ENCODE measurements at regions not wholly inside any gene's neighbourhood (a gene's known extent, or its start where the extent isn't known, plus 50 kb on each side); places are given as distances from the start of the nearest gene placed in this dataset.

DNA sequence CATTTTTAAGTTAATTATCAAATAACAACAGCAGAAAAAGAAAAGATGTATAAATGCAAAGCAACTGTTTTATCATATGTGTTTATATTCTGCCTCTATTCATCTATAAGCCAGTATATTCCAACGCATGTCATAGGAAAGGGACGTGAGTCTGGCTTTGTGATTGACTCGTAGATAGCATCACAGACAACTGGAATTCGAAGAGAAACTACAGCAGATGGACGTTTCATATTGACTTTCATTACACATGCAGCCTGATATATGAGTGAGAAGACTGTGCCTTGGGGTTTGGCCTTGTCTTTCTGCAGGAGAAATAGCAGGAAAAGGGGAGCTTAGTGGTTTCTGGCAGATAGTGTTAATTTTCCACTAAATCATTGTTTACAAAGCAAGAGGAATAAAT is 1111.9 kb downstream of the MAT2B start:
- Mint-ChIP-seq H3K27me3 (ENCODE audit: low read depth) (no peaks in the 10 kb centered on the region), H3K4me1 (ENCODE audit: low read depth) (no peaks in the 10 kb centered on the region), H3K9me3 (ENCODE audit: insufficient read depth) (no peaks in the 10 kb centered on the region), H3K4me3 (no peak overlapping the region), H3K36me3 (ENCODE audit: low read depth) (no peaks in the 10 kb centered on the region), H3K27ac (no peak overlapping the region)
- POLR2A ChIA-PET: no interaction called here
- CTCF ChIA-PET: no interaction called here
- no peak for ATAC-seq
- no peak for DNase-seq

DNA sequence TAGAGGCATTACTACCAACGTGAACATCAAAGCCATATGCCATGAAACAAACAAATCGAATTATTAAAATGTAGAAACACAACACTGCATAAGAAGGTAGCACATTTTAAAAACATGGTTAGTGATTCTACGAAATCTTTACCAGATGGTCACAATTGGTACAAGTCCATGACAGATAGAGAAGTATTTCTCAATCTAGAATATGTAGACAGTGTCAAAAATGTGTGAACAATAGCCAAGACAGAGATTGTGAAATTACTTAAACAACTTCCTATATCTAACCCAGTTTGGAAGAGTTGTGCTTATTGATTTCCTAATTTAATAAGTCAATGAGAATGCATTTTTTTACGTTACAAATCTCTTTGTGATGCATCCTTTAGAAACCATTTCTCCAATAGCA is 1121.6 kb downstream of the MAT2B start:
- Mint-ChIP-seq H3K27me3 (ENCODE audit: low read depth) (no peaks in the 10 kb centered on the region), H3K9me3 (ENCODE audit: insufficient read depth) (no peaks in the 10 kb centered on the region), H3K4me3 (no peak overlapping the region), H3K27ac (no peak overlapping the region), H3K36me3 (ENCODE audit: low read depth) (no peaks in the 10 kb centered on the region), H3K4me1 (ENCODE audit: low read depth) (no peaks in the 10 kb centered on the region)
- ATAC-seq: no peak
- ChIA-PET POLR2A (no interaction called here), CTCF (no interaction called here)
- DNase-seq: no peak

DNA sequence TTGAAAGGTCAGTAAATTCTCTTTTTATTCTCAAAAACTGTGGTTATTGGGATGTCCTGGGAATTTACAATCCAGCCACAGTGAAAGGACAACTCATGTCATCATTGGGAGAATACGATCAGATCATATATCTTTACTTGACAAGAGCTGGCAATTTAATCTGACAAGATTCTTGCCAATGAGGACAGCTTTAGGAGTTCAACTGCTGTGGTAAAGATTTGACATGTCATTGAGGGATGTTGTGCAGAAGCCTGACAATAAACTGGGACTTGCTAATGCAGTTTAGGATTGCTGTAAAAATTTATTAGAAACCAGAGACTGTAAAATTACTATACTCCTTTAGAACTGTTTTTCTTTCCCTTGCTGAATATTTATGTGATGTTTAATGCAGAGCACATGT is 1131.0 kb downstream of the MAT2B start:
- POLR2A ChIA-PET: no interaction called here
- no peak overlapping the region for H3K27ac Mint-ChIP-seq

DNA sequence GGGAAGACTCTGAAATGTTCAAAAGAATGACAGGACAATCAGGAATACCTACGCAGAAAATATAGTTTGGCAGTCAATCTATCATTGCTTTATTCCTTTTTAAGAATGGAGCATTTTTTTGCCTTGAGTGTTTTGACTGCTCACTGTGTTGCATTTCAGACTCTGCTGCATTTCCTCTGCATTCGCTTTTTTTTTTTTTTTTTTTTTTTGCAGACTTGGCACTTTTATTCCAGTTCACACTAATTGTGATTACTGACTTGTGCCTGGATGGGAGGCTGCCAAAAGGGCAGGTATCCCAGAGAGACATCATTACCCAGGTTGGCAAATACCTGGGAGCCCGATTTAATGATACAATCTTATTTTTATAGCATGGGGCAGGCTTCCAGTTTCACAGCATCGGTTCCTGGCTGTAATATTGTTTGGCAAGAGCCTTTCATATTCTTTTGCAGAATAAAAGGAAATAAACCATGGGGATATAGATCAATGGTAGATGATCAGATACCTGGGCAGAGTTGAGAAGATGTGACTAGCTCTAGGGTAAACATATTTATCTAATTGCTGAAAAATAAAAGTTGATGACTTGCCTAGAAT is 1132.6 kb downstream of the MAT2B start:
- Mint-ChIP-seq H3K27me3 (ENCODE audit: low read depth) (no peaks in the 10 kb centered on the region), H3K36me3 (ENCODE audit: low read depth) (no peaks in the 10 kb centered on the region), H3K4me3 (no peak overlapping the region), H3K4me1 (ENCODE audit: low read depth) (no peaks in the 10 kb centered on the region), H3K27ac (no peak overlapping the region), H3K9me3 (ENCODE audit: insufficient read depth) (peaks cover 4% of the 10 kb centered on the region)
- no peak for DNase-seq
- CTCF ChIA-PET: no interaction called here
- no peak for ATAC-seq
- POLR2A ChIA-PET: no interaction called here

More for the DNA sequence above, 1131.0 kb downstream of the MAT2B start:
- no peaks in the 10 kb centered on the region for H3K4me1 Mint-ChIP-seq (ENCODE audit: low read depth)
- CTCF ChIA-PET: no interaction called here
- H3K9me3 Mint-ChIP-seq (ENCODE audit: insufficient read depth): no peaks in the 10 kb centered on the region
- H3K36me3 Mint-ChIP-seq (ENCODE audit: low read depth): no peaks in the 10 kb centered on the region
- no peaks in the 10 kb centered on the region for H3K27me3 Mint-ChIP-seq (ENCODE audit: low read depth)
- no peak for ATAC-seq
- H3K4me3 Mint-ChIP-seq: no peak overlapping the region
- no peak for DNase-seq

DNA sequence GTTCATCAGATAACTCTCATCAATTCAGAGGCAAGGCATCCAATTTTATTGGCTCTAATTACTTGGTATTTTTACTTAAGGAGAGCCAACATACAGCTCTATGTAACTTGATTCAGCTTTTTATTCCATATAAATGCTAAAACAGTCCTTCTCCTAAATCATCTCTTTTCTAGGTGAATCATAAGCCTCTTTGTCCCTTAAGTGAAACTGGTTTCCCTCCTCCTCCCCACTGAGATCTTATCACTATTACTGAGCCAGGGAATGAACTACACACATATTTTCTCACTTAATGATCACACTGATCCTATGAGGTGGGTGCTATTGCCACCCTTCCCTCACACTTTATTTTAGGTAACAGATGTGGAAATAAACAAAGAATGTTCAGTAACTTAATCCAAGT is 1143.8 kb downstream of the MAT2B start:
- Mint-ChIP-seq H3K27ac (no peak overlapping the region), H3K27me3 (ENCODE audit: low read depth) (no peaks in the 10 kb centered on the region), H3K36me3 (ENCODE audit: low read depth) (no peaks in the 10 kb centered on the region), H3K9me3 (ENCODE audit: insufficient read depth) (peaks cover 7% of the 10 kb centered on the region), H3K4me3 (no peak overlapping the region), H3K4me1 (ENCODE audit: low read depth) (no peaks in the 10 kb centered on the region)
- CTCF ChIA-PET: no interaction called here
- ATAC-seq (no peak), DNase-seq (no peak)
- POLR2A ChIA-PET: no interaction called here

DNA sequence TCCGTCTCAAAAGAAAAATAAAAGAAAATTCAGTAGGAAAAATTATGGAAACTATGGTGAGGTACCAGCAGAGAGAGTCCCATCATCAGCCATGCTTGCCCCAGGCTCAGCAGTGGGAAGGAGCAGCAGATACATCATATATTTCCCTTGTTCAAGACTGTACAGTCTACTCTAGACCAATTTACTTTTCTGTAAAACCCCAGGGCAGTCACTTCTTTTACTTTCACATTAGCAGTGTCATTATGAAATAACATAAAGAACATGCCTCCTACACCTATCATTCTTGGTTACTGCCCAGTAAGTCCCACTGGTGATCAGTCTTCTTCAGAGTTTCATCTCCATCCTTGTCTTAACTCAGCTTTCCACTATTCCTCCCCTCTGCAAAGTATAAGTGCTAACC is 1145.0 kb downstream of the MAT2B start:
- H3K9me3 Mint-ChIP-seq (ENCODE audit: insufficient read depth): peaks cover 7% of the 10 kb centered on the region
- no peaks in the 10 kb centered on the region for H3K36me3 Mint-ChIP-seq (ENCODE audit: low read depth)
- H3K27me3 Mint-ChIP-seq (ENCODE audit: low read depth): no peaks in the 10 kb centered on the region
- DNase-seq (no peak), ATAC-seq (no peak)
- CTCF ChIA-PET: no interaction called here
- H3K4me1 Mint-ChIP-seq (ENCODE audit: low read depth): no peaks in the 10 kb centered on the region
- POLR2A ChIA-PET: no interaction called here
- H3K27ac Mint-ChIP-seq: no peak overlapping the region
- H3K4me3 Mint-ChIP-seq: no peak overlapping the region

DNA sequence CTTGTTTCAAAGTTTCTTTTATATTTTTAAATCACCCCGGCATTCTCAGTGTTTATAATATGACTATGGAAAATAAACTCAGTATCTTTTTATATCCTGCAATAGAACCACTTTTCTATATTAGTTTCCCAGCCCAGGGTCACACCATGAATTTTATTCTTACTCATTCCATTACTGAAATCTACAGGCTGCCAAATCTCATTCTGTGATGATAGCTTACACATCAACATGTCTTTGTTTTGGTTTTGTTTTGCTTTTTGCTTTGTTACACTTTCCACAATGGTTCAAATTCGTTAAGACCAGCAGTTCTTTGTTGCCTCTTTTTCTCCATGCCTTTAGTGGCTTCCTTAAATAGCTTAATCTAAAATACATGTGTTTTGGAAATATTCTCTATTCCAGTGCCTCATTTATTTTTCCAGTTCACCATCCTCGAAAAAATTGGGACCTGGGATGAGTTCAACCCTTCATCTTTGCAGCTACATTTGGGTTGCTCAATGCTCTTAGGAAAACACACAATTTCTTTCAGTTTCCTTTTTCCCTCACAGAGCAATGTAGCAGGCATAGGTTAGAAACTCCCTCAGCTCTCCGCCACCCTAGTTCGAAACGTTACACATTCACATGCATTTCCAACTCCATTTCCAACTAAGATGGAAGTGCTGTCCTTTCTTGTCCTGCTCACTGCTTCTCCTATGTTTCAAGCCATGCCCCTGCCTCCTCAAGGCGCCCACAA is 1146.3 kb downstream of the MAT2B start:
- no peak overlapping the region for H3K27ac Mint-ChIP-seq
- ChIA-PET CTCF (no interaction called here), POLR2A (no interaction called here)
- H3K4me3 Mint-ChIP-seq: no peak overlapping the region
- no peaks in the 10 kb centered on the region for H3K4me1 Mint-ChIP-seq (ENCODE audit: low read depth)
- peaks cover 7% of the 10 kb centered on the region for H3K9me3 Mint-ChIP-seq (ENCODE audit: insufficient read depth)
- H3K27me3 Mint-ChIP-seq (ENCODE audit: low read depth): no peaks in the 10 kb centered on the region
- DNase-seq: no peak
- ATAC-seq: no peak
- H3K36me3 Mint-ChIP-seq (ENCODE audit: low read depth): no peaks in the 10 kb centered on the region

DNA sequence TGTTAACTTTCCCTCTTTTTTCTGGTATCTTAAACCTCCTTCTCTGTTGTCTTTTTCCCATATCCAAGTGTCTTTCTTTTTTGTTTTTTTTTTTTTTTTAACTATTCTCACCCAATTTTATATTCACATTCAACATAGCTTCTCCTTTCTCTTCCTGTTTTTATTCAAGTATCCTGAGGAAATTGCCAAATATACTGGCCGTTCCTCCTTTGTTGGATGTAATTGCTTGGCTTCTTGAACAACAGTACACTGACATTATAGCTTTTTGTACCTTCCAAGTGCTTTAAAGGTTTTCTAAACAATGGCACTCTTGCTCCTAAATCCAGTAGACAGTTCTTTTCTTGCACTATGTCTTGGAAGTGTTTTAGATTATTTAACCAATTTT is 1146.8 kb downstream of the MAT2B start:
- Mint-ChIP-seq H3K4me3 (no peak overlapping the region), H3K27me3 (ENCODE audit: low read depth) (no peaks in the 10 kb centered on the region), H3K36me3 (ENCODE audit: low read depth) (no peaks in the 10 kb centered on the region), H3K27ac (no peak overlapping the region), H3K4me1 (ENCODE audit: low read depth) (no peaks in the 10 kb centered on the region), H3K9me3 (ENCODE audit: insufficient read depth) (peaks cover 7% of the 10 kb centered on the region)
- POLR2A ChIA-PET: no interaction called here
- CTCF ChIA-PET: no interaction called here
- DNase-seq: no peak
- no peak for ATAC-seq

DNA sequence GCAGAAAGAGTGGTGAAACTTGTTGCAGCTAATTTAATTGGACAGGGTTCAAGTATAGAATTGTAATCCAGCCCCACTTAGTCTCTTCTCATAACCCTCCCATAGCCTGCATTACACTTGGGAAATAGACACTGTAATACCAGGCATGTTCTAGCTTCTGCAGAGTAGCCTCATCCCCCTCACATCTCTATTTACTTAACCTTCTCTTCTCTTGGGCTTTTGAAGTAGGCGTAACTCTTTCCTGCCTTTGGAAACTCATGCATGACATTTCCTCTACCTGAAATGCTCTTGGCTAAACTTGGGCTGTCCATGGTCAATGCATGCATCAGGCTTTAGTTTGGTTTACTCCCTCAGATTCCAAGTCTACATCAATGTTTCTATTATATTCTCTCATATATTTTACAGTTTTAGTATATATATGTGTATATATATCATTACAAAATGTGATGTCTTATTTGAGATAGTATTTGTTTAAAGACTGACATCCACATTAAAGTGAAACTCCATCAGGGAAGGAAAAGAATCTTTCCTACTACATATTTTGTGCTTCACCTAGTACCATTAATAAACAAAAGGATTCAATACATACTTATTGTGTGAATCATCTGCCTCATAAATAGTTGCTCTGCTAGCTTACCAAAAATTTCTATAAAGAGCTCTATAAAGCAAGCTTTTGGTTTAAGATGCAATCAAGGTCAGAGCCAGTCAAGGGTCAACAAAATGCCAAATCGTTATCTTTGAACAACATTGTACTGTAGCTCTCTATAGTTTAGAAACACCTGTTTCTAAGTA is 1158.0 kb downstream of the MAT2B start:
- no peaks in the 10 kb centered on the region for H3K27me3 Mint-ChIP-seq (ENCODE audit: low read depth)
- H3K4me1 Mint-ChIP-seq (ENCODE audit: low read depth): no peaks in the 10 kb centered on the region
- DNase-seq: no peak
- POLR2A ChIA-PET: no interaction called here
- no peak overlapping the region for H3K4me3 Mint-ChIP-seq
- CTCF ChIA-PET: no interaction called here
- no peaks in the 10 kb centered on the region for H3K9me3 Mint-ChIP-seq (ENCODE audit: insufficient read depth)
- H3K36me3 Mint-ChIP-seq (ENCODE audit: low read depth): no peaks in the 10 kb centered on the region
- no peak for ATAC-seq
- no peak overlapping the region for H3K27ac Mint-ChIP-seq

DNA sequence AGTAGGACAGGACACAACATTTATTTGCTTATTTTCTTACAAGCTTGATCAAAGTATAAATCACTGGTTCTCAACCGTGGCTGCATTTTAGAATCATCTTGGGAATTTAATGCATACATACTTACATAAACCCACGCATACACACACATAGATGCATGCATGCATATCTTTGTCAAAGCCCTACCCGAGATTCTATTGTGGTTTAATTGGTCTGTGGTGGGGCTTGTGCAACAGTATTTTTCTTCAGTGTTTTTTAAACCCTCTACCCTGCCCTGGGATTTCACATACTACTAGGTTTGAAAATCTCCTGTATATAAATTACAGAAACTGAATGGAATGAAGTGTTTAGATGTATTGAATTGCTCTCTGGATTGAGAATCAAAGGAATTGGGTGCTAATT is 1166.2 kb downstream of the MAT2B start:
- H3K36me3 Mint-ChIP-seq (ENCODE audit: low read depth): no peaks in the 10 kb centered on the region
- ATAC-seq: no peak
- no peak for DNase-seq
- H3K4me3 Mint-ChIP-seq: no peak overlapping the region
- H3K27ac Mint-ChIP-seq: no peak overlapping the region
- H3K9me3 Mint-ChIP-seq (ENCODE audit: insufficient read depth): no peaks in the 10 kb centered on the region
- H3K27me3 Mint-ChIP-seq (ENCODE audit: low read depth): no peaks in the 10 kb centered on the region
- ChIA-PET CTCF (no interaction called here), POLR2A (no interaction called here)
- H3K4me1 Mint-ChIP-seq (ENCODE audit: low read depth): no peaks in the 10 kb centered on the region

DNA sequence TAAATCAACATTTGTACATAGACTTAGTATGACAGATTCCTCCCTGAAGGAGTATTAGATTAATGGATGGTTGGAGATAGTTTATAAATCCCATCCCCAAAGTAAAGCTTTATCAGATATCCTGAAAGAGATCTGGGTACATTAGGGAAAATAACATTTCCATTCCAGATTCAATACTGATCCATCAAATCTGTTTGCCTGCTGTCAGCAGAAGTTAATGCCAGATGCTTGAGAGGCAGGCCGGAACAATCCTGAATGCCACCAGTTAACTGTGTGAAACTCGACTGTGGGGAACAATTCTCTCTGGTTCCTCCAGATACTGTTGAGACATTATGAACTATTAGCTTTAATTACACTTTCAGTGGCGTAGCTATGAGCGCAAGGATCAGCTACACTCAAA is 1166.8 kb downstream of the MAT2B start:
- Mint-ChIP-seq H3K4me1 (ENCODE audit: low read depth) (no peaks in the 10 kb centered on the region), H3K9me3 (ENCODE audit: insufficient read depth) (no peaks in the 10 kb centered on the region), H3K27ac (no peak overlapping the region), H3K27me3 (ENCODE audit: low read depth) (no peaks in the 10 kb centered on the region), H3K36me3 (ENCODE audit: low read depth) (no peaks in the 10 kb centered on the region), H3K4me3 (no peak overlapping the region)
- POLR2A ChIA-PET: no interaction called here
- DNase-seq (no peak), ATAC-seq (no peak)
- CTCF ChIA-PET: no interaction called here

DNA sequence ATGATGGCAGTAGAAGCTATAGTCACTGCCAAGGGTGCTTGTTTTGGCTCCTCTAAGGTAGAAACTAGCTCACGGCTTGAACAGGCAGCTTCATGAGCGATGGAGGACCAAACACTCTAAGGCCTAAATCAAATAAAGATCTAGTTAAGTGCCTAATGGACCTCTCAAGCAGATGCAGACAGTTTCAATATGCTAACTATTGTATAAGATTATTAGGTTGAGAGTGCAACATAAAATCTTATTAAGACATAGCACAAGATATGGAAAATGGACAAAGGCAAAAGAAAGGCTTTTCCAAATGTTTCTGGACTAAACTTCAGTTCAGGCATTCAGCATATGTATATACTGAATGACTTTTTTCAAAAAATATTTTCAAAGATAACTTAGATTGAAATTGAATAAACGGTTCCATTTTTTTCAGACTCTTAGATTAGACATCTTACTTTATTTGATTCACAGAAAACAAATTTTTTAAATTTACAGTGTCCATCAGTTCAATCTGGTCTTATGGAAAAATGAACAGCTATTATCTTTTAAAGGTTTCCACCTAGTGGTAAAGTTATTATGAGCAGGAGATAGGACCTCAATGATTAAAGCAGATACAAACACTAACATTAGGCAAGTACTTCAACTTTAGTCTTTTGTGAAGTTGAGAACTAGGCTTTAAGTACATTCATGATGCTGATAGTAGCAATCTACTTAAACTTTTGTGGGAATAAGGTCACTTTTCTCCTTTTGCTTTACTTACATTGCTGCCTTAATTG is 1167.7 kb downstream of the MAT2B start:
- no peak overlapping the region for H3K27ac Mint-ChIP-seq
- no peak overlapping the region for H3K4me3 Mint-ChIP-seq
- ChIA-PET POLR2A (no interaction called here), CTCF (no interaction called here)
- ATAC-seq (no peak), DNase-seq (no peak)
- H3K4me1 Mint-ChIP-seq (ENCODE audit: low read depth): no peaks in the 10 kb centered on the region
- H3K36me3 Mint-ChIP-seq (ENCODE audit: low read depth): no peaks in the 10 kb centered on the region
- no peaks in the 10 kb centered on the region for H3K27me3 Mint-ChIP-seq (ENCODE audit: low read depth)
- H3K9me3 Mint-ChIP-seq (ENCODE audit: insufficient read depth): no peaks in the 10 kb centered on the region

Data from activated CD8-positive, alpha-beta T cell treated with anti-CD3 and anti-CD28 coated beads, Interleukin-2, amount 10 ng/mL, durations not matched to agents 7 days and 5 days (primary cell).